ENCODE measurements at regions not wholly inside any gene's neighbourhood (a gene's known extent, or its start where the extent isn't known, plus 50 kb on each side); places are given as distances from the start of the nearest gene placed in this dataset.

GRCh38 chr13:99446242-99446641 is 55.0 kb upstream of the TM9SF2 start:
- Histone ChIP-seq H3K9ac (replicated peaks; ENCODE audit: extremely low read depth, insufficient read depth, low read length) (no peak overlapping the region), H2AFZ (ENCODE audit: low read depth, low read length) (no peak overlapping the region), H3K9me3 (replicated peaks; ENCODE audit: control insufficient read depth, insufficient read depth, low read length) (no peaks in the 10 kb centered on the region), H3K27me3 (ENCODE audit: control insufficient read depth in 2 of 2, insufficient read depth in 2 of 2, low read length in 2 of 2) (peaks cover 11 to 20% of the 10 kb centered on the region in 2 experiments), H3K27ac (ENCODE audit: insufficient read depth, low read depth, low read length) (no peak overlapping the region), H3K79me2 (ENCODE audit: control insufficient read depth, insufficient read depth, low read length) (no peaks in the 10 kb centered on the region), H3K4me1 (ENCODE audit: control insufficient read depth, extremely low read depth, insufficient read depth, low read length) (no peaks in the 10 kb centered on the region), H3K4me3 (replicated peaks in 1 of 3; ENCODE audit: insufficient read depth in 1 of 3, low read depth in 1 of 3, low read length in 3 of 3) (no peak overlapping the region), H3K9me1 (replicated peaks; ENCODE audit: control insufficient read depth, extremely low read depth, insufficient read depth, low read length) (no peaks in the 10 kb centered on the region), H3K36me3 (ENCODE audit: control insufficient read depth in 2 of 2, extremely low read depth in 1 of 2, insufficient read depth in 2 of 2, low read length in 2 of 2) (no peaks in the 10 kb centered on the region), H3K4me2 (ENCODE audit: insufficient read depth, low read length) (no peak overlapping the region), H4K20me1 (replicated peaks; ENCODE audit: control insufficient read depth, extremely low read depth, insufficient read depth, low read length) (no peaks in the 10 kb centered on the region)
- dilution Hi-C loops (cut with MboI; ENCODE audit: extremely low pct_ligation_motif_present, low sequenced_read_pairs): no loop called here
- ChIA-PET POLR2A (no interaction called here), CTCF (interaction anchor here (0.7 to 2.1 kb wide), 9 partner anchors 9 to 406 kb away, joined by 3 to 10 read pairs (median 3); no protein-coding TSS in a partner anchor)
- no peak for DNase-seq (ENCODE audit: low read depth, low spot score)
- no peak for FAIRE-seq
- no TSS peak for BruUV-seq (replicated peaks)
- intact Hi-C loops (cut with micrococcal nuclease): loop anchor here (10.0 kb wide), 1 partner anchor 469 kb away; no protein-coding TSS in a partner anchor
- TF ChIP-seq GATA2 (IDR thresholded peaks at IDR 0.05; ENCODE audit: insufficient read depth, insufficient read length, low read depth, low read length) (no peak), MYC (IDR thresholded peaks at IDR 0.05; ENCODE audit: low read depth, low read length) (no peak), POLR2A (IDR thresholded peaks at IDR 0.05; ENCODE audit: low read depth, low read length) (no peak), EZH2 (IDR thresholded peaks at IDR 0.05; ENCODE audit: borderline replicate concordance, low read depth, low read length, severe bottlenecking) (no peak), CTCF (IDR thresholded peaks at IDR 0.05; ENCODE audit: extremely low read depth in 1 of 2, insufficient read depth in 1 of 2, low read depth in 1 of 2, low read length in 2 of 2) (no peak), JUN (IDR thresholded peaks at IDR 0.05; ENCODE audit: borderline replicate concordance, insufficient read depth, insufficient read length, low read depth) (no peak), MAX (IDR thresholded peaks at IDR 0.05; ENCODE audit: insufficient read depth, insufficient read length) (no peak), POLR2AphosphoS5 (IDR thresholded peaks at IDR 0.05; ENCODE audit: insufficient read depth, low read depth, low read length) (no peak), FOS (IDR thresholded peaks at IDR 0.05; ENCODE audit: borderline replicate concordance, insufficient read depth, low read length) (no peak)
